ENCODE measurements at regions not wholly inside any gene's neighbourhood (a gene's known extent, or its start where the extent isn't known, plus 50 kb on each side); places are given as distances from the start of the nearest gene placed in this dataset.
"Not testable (repeated sequence)": the region's sequence is repeated elsewhere in the genome, so short reads cannot be mapped to it uniquely, and the experiment has no call there.

DNA sequence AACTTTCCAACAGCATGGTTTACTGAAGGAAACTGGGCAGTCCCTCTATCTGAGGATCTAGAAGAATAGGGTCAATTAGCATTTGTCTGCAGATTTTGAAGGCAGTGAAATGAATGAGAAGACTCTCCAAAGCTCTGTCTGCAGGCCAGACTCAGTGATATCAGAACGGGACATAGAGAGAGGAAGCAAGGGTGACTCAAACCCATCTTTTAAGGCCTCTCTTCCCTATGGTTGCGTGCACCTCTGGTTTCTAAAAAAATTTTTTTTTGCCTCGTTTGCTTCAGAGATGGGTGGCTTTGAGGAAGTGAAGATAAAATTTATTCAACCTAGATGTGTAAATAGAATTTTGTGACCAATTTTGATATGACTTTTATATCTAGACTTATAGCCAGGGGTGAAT lies 71.9 kb upstream of the HOXC13 start:
- DNase-seq (ENCODE audit: low read depth): no peak
- H3K4me3 ChIP-seq (replicated peaks; ENCODE audit: low read depth, low read length): no peak overlapping the region

DNA sequence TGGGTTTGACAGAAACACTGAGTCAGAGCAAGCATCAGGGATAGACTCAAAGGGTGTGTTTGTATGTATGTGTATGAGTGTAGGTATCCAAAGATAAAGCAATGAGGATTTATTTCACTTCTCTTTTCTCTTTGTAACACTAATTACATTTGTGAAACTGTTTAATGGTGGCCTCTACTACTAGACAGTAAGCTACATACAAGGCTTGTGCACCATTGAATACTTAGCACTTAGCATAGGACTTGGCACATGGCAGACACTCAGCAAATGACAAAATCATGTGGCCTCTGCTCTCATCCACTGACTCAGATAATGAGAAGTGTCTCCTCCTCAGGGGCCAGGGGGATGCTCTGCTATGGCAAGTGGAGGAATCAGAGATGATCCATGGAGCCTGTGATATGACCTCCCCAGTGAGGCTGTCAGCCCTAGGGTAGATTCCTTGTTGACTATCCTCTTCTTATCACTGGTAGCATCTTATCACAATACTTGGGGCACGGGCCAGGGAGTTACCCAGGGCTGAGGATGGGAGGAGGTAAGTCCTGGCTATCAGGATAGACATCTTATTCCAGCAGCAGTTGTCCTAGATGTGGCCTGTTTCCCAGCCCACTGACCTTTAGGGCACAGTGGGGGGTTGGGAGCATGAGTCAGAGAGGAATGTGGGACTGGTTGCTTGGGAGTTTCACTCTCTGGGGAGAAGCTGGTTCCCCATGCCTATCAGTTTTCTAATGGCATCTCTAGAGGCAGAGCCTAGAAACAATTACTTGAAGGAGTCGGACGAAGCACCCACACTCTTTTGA lies 71.2 kb upstream of the HOXC13 start:
- TF ChIP-seq, protein P1, sequence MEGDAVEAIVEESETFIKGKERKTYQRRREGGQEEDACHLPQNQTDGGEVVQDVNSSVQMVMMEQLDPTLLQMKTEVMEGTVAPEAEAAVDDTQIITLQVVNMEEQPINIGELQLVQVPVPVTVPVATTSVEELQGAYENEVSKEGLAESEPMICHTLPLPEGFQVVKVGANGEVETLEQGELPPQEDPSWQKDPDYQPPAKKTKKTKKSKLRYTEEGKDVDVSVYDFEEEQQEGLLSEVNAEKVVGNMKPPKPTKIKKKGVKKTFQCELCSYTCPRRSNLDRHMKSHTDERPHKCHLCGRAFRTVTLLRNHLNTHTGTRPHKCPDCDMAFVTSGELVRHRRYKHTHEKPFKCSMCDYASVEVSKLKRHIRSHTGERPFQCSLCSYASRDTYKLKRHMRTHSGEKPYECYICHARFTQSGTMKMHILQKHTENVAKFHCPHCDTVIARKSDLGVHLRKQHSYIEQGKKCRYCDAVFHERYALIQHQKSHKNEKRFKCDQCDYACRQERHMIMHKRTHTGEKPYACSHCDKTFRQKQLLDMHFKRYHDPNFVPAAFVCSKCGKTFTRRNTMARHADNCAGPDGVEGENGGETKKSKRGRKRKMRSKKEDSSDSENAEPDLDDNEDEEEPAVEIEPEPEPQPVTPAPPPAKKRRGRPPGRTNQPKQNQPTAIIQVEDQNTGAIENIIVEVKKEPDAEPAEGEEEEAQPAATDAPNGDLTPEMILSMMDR (IDR thresholded peaks at IDR 0.05; ENCODE audit: low read length, missing control alignments): no peak
- H3K4me3 ChIP-seq (replicated peaks; ENCODE audit: low read depth, low read length): no peak overlapping the region
- DNase-seq (ENCODE audit: low read depth): no peak

More for the DNA sequence above, 71.9 kb upstream of the HOXC13 start:
- TF ChIP-seq, protein P1 (IDR thresholded peaks at IDR 0.05; ENCODE audit: low read length, missing control alignments): no peak

GRCh38 chr12:53868511-53868986 lies 70.1 kb upstream of the HOXC13 start:
- no peak for DNase-seq (ENCODE audit: low read depth)
- H3K4me3 ChIP-seq (replicated peaks; ENCODE audit: low read depth, low read length): no peak overlapping the region
- TF ChIP-seq, protein P1 (IDR thresholded peaks at IDR 0.05; ENCODE audit: low read length, missing control alignments): no peak

DNA sequence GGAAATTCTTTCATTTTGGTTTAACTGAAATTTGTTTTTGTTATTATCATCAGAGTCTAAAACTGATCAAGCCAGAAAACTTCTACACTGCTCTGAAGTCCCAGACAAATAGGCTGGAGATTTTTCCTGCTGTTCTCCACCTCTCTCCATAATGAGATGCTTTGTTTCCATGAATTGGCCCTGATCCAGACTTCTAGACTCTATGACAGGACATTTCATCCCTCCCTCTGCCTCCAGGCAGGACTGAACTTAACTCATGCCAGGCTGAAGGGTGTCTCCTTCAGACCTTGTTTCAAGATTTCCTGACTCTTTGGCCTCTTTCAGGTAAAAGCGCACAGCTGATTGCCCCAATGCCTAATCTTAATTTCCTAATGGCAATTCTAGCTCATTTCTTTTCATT lies 69.1 kb upstream of the HOXC13 start:
- no peak overlapping the region for H3K4me3 ChIP-seq (replicated peaks; ENCODE audit: low read depth, low read length)
- no peak for DNase-seq (ENCODE audit: low read depth)
- TF ChIP-seq, protein P1 (IDR thresholded peaks at IDR 0.05; ENCODE audit: low read length, missing control alignments): no peak

- no peak overlapping the region for H3K4me3 ChIP-seq (replicated peaks; ENCODE audit: low read depth, low read length)
- DNase-seq (ENCODE audit: low read depth): no peak
- TF ChIP-seq, protein P1 (IDR thresholded peaks at IDR 0.05; ENCODE audit: low read length, missing control alignments): no peak
These were observed 68.5 kb upstream of the HOXC13 start for GRCh38 chr12:53870117-53870516.

DNA sequence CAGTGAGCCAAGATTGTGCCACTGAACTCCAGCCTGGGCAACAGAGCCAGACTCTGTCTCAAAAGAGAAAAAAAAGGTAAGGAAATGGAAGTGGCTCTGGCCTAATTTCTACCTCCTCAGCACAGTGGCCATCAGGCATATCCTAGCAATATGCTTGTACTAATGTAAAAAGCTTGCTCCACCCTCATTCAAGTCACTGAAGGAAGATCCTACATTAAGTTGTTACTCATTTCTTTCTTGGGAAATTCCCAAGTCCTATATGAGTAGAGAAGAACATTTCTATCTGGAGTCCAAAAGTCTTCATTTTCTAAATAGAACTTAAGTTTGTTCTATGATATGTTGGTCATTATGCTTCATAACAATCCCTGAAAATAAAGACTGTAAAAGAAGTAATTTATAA lies 67.3 kb upstream of the HOXC13 start:
- no peak for DNase-seq (ENCODE audit: low read depth)
- no peak overlapping the region for H3K4me3 ChIP-seq (replicated peaks; ENCODE audit: low read depth, low read length)
- TF ChIP-seq, protein P1 (IDR thresholded peaks at IDR 0.05; ENCODE audit: low read length, missing control alignments): no peak

- no peak for DNase-seq (ENCODE audit: low read depth)
- H3K4me3 ChIP-seq (replicated peaks; ENCODE audit: low read depth, low read length): no peak overlapping the region
- TF ChIP-seq, protein P1 (IDR thresholded peaks at IDR 0.05; ENCODE audit: low read length, missing control alignments): no peak
These were observed 66.3 kb upstream of the HOXC13 start for GRCh38 chr12:53872367-53872766.

GRCh38 chr12:53877961-53878360 lies 60.7 kb upstream of the HOXC13 start:
- DNase-seq (ENCODE audit: low read depth); H3K4me3 ChIP-seq (replicated peaks; ENCODE audit: low read depth, low read length): not testable (repeated sequence)

Measured in fibroblast of pulmonary artery (primary cell).